Neutrophil (primary cell): ENCODE measurements at regions not wholly inside any gene's neighbourhood (a gene's known extent, or its start where the extent isn't known, plus 50 kb on each side); places are given as distances from the start of the nearest gene placed in this dataset.

Experiments
- H3K27ac ChIP-seq: fragments of 200-600 bp; sonication (generic); 2 replicates; pipeline ENCODE4 v1.5.1; 2016; ENCODE audit warnings: mild to moderate bottlenecking, moderate library complexity
- H3K27me3 ChIP-seq: fragments of 200-600 bp; sonication (generic); 2 replicates; pipeline ENCODE4 v1.6.0; 2016; ENCODE audit warnings: mild to moderate bottlenecking
- H3K36me3 ChIP-seq: fragments of 200-600 bp; sonication (generic); 2 replicates; pipeline ENCODE4 v1.5.1; 2017
- H3K4me1 ChIP-seq, 2 experiments: fragments of 200-600 bp in 1 of 2; sonication (generic) in 1 of 2; 1 replicate in 1 of 2; 2 replicates in 1 of 2; pipeline versions ENCODE4 v1.5.1 to v1.6.1; 2013 to 2016; ENCODE audit warnings: low read depth in 1 of 2, low read length in 1 of 2, mild to moderate bottlenecking in 1 of 2, moderate library complexity in 1 of 2; ENCODE audit not compliant: control insufficient read depth in 1 of 2, insufficient read depth in 1 of 2
- H3K4me3 ChIP-seq, 2 experiments: fragments of 200-600 bp in 1 of 2; sonication (generic) in 1 of 2; 1 replicate in 1 of 2; 2 replicates in 1 of 2; pipeline ENCODE4 v1.5.1; 2013 to 2016; ENCODE audit warnings: low read depth in 1 of 2, low read length in 1 of 2, mild to moderate bottlenecking in 1 of 2, moderate library complexity in 1 of 2
- H3K9me3 ChIP-seq: fragments of 200-600 bp; sonication (generic); 2 replicates; pipeline ENCODE4 v1.5.1; 2016
- TF ChIP-seq, protein P1 (sequence below): fragments of 200-600 bp; sonication (generic); IDR thresholded peaks from 2 replicates; pipeline ENCODE4 v1.5.1; 2016; ENCODE audit warnings: antibody characterized with exemption

DNA sequence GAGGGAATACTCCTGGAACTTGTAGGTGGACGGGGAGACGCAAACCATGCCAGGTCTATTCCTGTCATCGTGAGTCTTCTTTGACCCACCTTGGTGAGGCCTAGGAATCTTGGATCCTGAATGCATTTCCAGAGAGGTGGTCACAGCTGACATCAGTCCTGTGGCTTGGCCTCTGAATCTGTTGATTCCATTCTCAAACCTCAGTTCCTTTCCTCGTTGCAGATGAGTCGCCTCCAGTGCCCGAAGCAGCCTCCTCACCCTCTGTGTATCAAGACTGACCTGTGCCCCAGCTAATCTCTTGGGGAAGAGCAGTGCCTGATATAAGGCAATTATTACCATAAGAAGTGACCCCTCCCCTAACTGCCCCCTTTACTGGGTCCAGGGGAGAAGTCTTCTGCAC lies 118.1 kb downstream of the SMIM20 start:
- Histone ChIP-seq H3K4me1 (peaks cover 2 to 6% of the 10 kb centered on the region in 2 experiments), H3K36me3 (no peaks in the 10 kb centered on the region), H3K4me3 (no peak overlapping the region), H3K27me3 (peaks cover 55% of the 10 kb centered on the region), H3K27ac (no peak overlapping the region), H3K9me3 (no peaks in the 10 kb centered on the region)
- TF ChIP-seq, protein P1, sequence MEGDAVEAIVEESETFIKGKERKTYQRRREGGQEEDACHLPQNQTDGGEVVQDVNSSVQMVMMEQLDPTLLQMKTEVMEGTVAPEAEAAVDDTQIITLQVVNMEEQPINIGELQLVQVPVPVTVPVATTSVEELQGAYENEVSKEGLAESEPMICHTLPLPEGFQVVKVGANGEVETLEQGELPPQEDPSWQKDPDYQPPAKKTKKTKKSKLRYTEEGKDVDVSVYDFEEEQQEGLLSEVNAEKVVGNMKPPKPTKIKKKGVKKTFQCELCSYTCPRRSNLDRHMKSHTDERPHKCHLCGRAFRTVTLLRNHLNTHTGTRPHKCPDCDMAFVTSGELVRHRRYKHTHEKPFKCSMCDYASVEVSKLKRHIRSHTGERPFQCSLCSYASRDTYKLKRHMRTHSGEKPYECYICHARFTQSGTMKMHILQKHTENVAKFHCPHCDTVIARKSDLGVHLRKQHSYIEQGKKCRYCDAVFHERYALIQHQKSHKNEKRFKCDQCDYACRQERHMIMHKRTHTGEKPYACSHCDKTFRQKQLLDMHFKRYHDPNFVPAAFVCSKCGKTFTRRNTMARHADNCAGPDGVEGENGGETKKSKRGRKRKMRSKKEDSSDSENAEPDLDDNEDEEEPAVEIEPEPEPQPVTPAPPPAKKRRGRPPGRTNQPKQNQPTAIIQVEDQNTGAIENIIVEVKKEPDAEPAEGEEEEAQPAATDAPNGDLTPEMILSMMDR, result no peak

DNA sequence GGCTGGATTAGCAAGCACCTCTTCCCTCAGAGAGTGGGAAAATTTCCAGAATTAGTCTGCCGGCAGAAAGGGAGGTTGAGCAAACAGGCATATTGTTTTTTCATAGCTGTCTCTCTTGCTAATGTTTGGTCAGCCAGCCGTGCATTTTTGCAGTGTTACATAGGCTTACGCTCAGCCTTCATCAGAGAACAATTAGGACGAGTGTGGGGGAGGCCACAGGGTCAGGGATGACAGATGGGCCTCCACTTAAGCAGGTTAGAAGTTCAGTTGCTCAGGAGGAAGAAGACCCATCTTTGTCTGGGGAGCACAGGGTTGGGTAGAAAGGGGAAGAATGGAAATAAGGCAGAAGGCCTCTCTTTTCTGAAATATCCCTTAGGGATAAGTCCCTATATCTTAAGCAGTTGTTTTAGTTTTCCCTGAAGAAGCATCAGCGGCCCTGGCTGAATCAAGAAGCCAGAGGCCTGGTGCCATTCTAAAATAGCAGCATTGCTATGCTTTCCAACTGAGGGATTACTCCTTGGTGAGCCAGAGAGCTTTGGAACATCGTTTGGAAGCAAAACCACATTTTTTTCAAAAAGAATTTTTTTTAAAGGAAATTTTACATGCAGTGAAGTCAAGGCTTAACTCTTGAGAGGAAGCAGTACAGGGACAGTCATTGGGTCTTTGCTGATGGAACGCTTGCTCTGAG lies 118.8 kb downstream of the SMIM20 start:
- H3K36me3 ChIP-seq, result no peaks in the 10 kb centered on the region
- H3K27ac ChIP-seq, result no peak overlapping the region
- TF ChIP-seq, protein P1, result no peak

DNA sequence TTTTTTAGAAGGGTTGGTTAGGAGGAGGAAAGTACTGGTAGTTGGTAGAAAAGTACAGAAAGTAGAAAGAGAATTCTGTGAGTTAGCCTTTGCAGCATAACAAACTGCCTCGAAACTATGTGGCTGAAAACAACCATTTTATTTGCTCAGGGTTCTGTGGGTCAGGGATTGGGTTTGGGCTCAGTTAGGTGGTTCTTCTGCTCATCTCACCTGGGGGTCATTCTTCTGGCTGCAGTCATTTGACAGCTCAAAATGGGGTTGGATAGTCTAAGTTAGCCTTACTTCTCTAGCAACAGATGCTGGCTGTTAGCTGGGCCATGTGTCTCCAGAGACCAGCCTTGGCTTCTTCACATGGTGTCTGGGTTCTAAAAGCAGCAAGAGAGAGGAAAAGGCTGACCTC lies 119.4 kb downstream of the SMIM20 start:
- Histone ChIP-seq H3K4me1 (peaks cover 2 to 6% of the 10 kb centered on the region in 2 experiments), H3K27me3 (peaks cover 63% of the 10 kb centered on the region), H3K4me3 (no peak overlapping the region), H3K9me3 (no peaks in the 10 kb centered on the region), H3K36me3 (no peaks in the 10 kb centered on the region), H3K27ac (no peak overlapping the region)
- TF ChIP-seq, protein P1, result no peak

More for the DNA sequence above, 118.8 kb downstream of the SMIM20 start:
- peaks cover 2 to 6% of the 10 kb centered on the region in 2 experiments for H3K4me1 ChIP-seq
- no peak overlapping the region for H3K4me3 ChIP-seq
- H3K27me3 ChIP-seq, result peaks cover 60% of the 10 kb centered on the region
- no peaks in the 10 kb centered on the region for H3K9me3 ChIP-seq

DNA sequence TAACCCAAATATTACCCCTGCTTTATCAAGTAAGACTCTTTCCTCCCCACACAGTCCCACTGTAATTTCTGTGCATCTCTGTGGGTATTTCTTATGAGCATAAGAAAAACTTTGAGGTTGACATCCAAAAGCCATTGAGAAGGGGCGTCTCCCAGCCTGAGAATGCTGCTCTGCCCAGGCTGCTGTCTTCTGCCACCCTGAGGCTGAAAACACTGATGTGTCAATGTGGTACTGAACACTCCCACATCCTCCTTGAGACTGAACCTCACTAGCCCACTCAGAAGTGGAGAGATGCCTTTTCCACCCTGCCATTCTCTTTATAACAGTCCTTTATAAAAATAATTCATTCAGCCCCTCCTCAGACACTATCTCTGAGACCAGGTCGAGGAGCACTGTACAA lies 120.8 kb downstream of the SMIM20 start:
- Histone ChIP-seq H3K4me1 (no peaks in the 10 kb centered on the region), H3K36me3 (no peaks in the 10 kb centered on the region), H3K27ac (no peak overlapping the region), H3K4me3 (no peak overlapping the region), H3K27me3 (peaks cover 49% of the 10 kb centered on the region), H3K9me3 (no peaks in the 10 kb centered on the region)
- TF ChIP-seq, protein P1, result no peak

DNA sequence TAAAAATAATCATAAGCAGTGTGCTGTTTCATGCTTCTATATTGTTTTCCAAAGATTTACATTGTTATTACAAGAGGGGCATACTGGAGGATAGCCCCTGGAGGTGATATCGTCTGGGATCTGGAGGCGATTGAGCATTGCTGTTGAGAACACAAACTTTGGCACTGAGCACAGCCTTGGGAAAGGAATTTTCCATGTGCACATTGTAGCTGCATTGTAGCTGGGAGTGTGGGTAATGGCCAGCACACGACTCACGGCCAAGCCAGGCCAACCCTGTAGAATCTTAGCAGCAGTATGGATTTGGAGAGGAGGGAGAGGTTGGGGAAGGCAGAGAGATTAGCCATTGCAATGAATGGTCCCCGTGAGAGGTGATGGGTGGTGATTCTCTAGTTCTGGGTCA lies 121.9 kb downstream of the SMIM20 start:
- H3K36me3 ChIP-seq, result no peaks in the 10 kb centered on the region
- TF ChIP-seq, protein P1, result no peak
- H3K27me3 ChIP-seq, result peaks cover 41% of the 10 kb centered on the region
- no peaks in the 10 kb centered on the region for H3K9me3 ChIP-seq
- no peak overlapping the region for H3K4me3 ChIP-seq
- H3K4me1 ChIP-seq, result no peaks in the 10 kb centered on the region
- no peak overlapping the region for H3K27ac ChIP-seq
